ENCODE measurements at regions not wholly inside any gene's neighbourhood (a gene's known extent, or its start where the extent isn't known, plus 50 kb on each side); places are given as distances from the start of the nearest gene placed in this dataset.

GRCh38 chr7:114138587-114138986, 219.8 kb upstream of the PPP1R3A start:
- peaks cover 0 to 1% (median 0%) of the 10 kb centered on the region in 7 donors for H3K9me3 Mint-ChIP-seq
- no peak for DNase-seq

GRCh38 chr7:114133717-114134116, 214.9 kb upstream of the PPP1R3A start:
- Mint-ChIP-seq H3K9me3 (peaks cover 0 to 3% (median 0%) of the 10 kb centered on the region in 7 donors), H3K27me3 (ENCODE audit: low read depth in 3 of 3) (peaks cover 0 to 1% (median 0%) of the 10 kb centered on the region in 3 donors), H3K36me3 (no peaks in the 10 kb centered on the region), H3K4me3 (no peak overlapping the region), H3K4me1 (no peaks in the 10 kb centered on the region), H3K27ac (no peak overlapping the region)
- TF ChIP-seq CTCF (IDR thresholded peaks at IDR 0.05), result no peak
- no peaks in the 10 kb centered on the region for H3K9me3 ChIP-seq (replicated peaks in 1 of 2; ENCODE audit: control insufficient read depth in 1 of 2, insufficient read depth in 1 of 2, low read length in 2 of 2)
- no peaks in the 10 kb centered on the region for H3K79me2 ChIP-seq (ENCODE audit: insufficient read depth, low read length)
- H3K27me3 ChIP-seq (ENCODE audit: control insufficient read depth in 2 of 2, insufficient read depth in 2 of 2, low read length in 2 of 2), result no peaks in the 10 kb centered on the region
- DNase-seq, result no peak
- H3K9ac ChIP-seq (ENCODE audit: insufficient read depth, low read length, poor library complexity, severe bottlenecking), result no peak overlapping the region
- H3K27ac ChIP-seq (ENCODE audit: low read depth in 1 of 2, low read length in 2 of 2), result no peak overlapping the region
- H3K4me1 ChIP-seq (ENCODE audit: control insufficient read depth in 1 of 2, insufficient read depth in 2 of 2, low read length in 2 of 2), result no peaks in the 10 kb centered on the region
- H4K20me1 ChIP-seq (ENCODE audit: insufficient read depth, low read length), result no peaks in the 10 kb centered on the region
- no peak overlapping the region for H3K4me3 ChIP-seq (replicated peaks in 1 of 3; ENCODE audit: low read depth in 2 of 3, low read length in 3 of 3)
- H3K4me2 ChIP-seq (replicated peaks; ENCODE audit: extremely low read depth, low read length, poor library complexity, severe bottlenecking), result no peak overlapping the region
- H2AFZ ChIP-seq (ENCODE audit: insufficient read depth, low read depth, low read length, poor library complexity, severe bottlenecking), result no peak overlapping the region
- intact Hi-C loops (cut with micrococcal nuclease), result no loop called here
- no peaks in the 10 kb centered on the region for H3K36me3 ChIP-seq (replicated peaks in 1 of 2; ENCODE audit: control insufficient read depth in 1 of 2, insufficient read depth in 2 of 2, low read length in 2 of 2)

More at GRCh38 chr7:114138587-114138986, 219.8 kb upstream of the PPP1R3A start:
- Mint-ChIP-seq H3K27ac (no peak overlapping the region), H3K4me3 (no peak overlapping the region), H3K36me3 (no peaks in the 10 kb centered on the region), H3K27me3 (ENCODE audit: low read depth in 3 of 3) (peaks cover 0 to 1% (median 0%) of the 10 kb centered on the region in 3 donors), H3K4me1 (no peaks in the 10 kb centered on the region)
- Histone ChIP-seq H3K9me3 (replicated peaks in 1 of 2; ENCODE audit: control insufficient read depth in 1 of 2, insufficient read depth in 1 of 2, low read length in 2 of 2) (no peaks in the 10 kb centered on the region), H3K27me3 (ENCODE audit: control insufficient read depth in 2 of 2, insufficient read depth in 2 of 2, low read length in 2 of 2) (no peaks in the 10 kb centered on the region), H3K27ac (ENCODE audit: low read depth in 1 of 2, low read length in 2 of 2) (no peak overlapping the region), H3K9ac (ENCODE audit: insufficient read depth, low read length, poor library complexity, severe bottlenecking) (no peak overlapping the region), H3K36me3 (replicated peaks in 1 of 2; ENCODE audit: control insufficient read depth in 1 of 2, insufficient read depth in 2 of 2, low read length in 2 of 2) (no peaks in the 10 kb centered on the region), H4K20me1 (ENCODE audit: insufficient read depth, low read length) (no peaks in the 10 kb centered on the region), H3K4me3 (replicated peaks in 1 of 3; ENCODE audit: low read depth in 2 of 3, low read length in 3 of 3) (no peak overlapping the region), H2AFZ (ENCODE audit: insufficient read depth, low read depth, low read length, poor library complexity, severe bottlenecking) (no peak overlapping the region), H3K4me2 (replicated peaks; ENCODE audit: extremely low read depth, low read length, poor library complexity, severe bottlenecking) (no peak overlapping the region), H3K4me1 (ENCODE audit: control insufficient read depth in 1 of 2, insufficient read depth in 2 of 2, low read length in 2 of 2) (no peaks in the 10 kb centered on the region), H3K79me2 (ENCODE audit: insufficient read depth, low read length) (no peaks in the 10 kb centered on the region)
- no peak for TF ChIP-seq CTCF (IDR thresholded peaks at IDR 0.05)
- intact Hi-C loops (cut with micrococcal nuclease), result no loop called here
- 90% methylated on average over 3 of the region's 5 CpGs for WGBS (ENCODE audit: insufficient coverage)
